ENCODE measurements at regions not wholly inside any gene's neighbourhood (a gene's known extent, or its start where the extent isn't known, plus 50 kb on each side); places are given as distances from the start of the nearest gene placed in this dataset.
"Not testable (repeated sequence)": the region's sequence is repeated elsewhere in the genome, so short reads cannot be mapped to it uniquely, and the experiment has no call there.

DNA sequence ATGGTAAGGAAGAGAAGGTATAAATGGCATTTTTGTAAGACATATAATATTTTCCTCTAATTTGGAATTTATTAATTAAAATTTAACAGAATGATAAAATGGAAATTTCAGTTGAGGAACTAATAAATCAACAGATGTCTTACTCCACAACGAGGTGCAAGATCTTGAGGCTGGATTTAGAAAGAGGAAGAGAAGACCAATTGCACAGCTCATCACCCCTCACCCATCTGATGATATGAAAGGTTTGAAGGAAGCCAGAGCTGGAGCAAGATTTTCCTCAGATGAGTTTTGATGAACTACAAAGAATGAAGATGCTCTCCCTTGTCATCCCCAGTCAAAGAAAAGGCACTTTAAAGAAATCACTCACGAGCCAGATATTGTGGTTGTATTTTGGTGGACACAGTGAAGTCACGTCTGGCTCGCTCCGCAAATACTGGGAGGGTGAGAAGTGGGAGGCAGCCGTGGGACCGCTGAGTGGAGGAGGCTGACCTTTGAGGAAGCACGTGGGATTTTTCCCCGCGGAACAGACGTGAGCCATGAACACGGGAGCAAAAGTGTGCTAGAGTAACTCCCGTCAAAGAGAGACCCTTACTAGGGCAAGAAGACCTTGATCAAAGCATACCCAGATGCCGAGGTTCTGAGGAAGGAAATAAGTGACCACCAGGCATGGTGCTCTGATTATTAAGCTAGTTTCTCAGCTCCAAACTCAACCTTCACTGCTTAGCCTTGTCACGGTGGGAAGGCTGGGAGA lies 511.4 kb downstream of the RNF144A start:
- no peak for DNase-seq (ENCODE audit: low read depth in 2 of 2)

DNA sequence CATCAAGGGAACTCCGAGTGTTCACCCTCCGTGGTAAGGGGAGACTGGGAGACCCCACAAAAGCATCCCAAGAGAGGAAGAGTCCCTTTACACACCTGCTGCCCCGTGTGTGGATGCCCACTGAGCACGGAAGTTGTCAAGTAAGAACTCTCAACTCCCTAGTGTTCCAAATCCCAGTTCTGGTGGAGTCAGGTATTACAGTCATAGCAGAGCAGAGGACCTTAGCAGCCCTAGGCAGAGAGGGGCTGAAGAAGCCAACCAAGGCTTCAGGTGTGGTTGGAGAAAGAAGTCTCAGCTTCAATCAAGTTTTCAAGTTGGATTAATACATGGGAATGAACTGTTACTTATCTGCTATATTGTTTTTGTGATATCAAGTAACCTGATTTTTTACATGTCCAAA lies 512.5 kb downstream of the RNF144A start:
- DNase-seq (ENCODE audit: low read depth in 2 of 2), result no peak

DNA sequence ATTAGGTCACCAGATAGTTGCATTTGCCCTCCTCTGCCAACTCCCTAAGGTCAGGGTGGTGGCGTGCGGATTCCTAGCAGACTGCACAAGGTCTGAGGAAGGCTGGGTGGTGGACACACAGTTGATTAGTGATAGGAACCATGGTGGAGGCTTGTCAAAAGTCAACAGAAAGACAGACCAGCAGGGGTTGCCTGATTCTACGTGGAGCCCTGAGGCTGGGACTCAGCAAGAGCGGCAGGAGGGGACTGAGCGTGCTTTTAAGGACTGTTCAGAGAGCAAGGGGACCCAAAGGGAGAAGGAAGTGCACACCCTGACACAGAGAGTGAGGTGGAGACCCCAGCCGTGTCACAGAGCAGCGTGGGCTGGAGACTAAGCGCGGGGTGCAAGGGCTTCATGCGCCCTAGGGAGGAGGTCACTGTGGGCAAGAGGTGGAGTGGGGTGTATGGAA lies 513.2 kb downstream of the RNF144A start:
- no peak for DNase-seq (ENCODE audit: low read depth in 2 of 2)

DNA sequence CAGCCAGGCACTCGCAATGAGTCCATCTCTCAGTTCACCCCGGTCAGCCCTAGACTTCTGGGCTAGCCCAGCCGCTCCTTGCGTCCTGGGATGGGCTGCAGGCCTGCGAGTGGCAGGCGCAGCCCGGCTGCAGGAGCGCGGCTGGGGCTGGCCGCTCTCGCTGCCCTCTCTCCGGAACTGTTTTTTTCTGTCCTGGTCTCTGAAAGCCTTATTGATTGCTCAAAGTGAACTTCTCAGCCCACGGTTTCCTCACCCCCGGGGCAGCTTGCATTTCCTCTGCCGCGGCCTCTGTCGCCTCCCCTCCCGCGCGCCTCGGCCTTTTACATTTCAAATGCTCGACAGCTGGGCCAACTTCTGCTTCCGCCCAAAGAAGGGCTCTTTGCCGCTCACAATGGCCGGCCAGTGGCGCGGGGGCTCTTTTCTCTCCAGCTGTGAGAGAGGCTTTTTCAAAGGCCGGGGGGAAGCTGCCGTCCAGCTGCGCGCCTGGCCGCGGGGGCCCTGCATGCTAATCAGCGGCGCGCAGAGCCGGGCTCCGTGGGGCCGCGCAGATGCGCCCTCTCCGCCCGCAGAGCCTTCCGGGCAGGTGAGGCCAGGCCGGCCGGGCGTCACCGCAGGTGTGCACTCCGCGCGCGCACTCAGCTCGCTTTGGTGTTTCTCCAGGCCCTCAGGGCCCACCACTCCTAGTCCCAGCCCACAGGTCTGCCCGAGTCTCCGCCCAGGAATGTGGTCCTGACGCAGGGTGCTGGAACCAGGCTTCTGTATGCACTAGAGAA lies 513.8 kb downstream of the RNF144A start:
- DNase-seq (ENCODE audit: low read depth in 2 of 2), result peak; percentile 57 to 66

DNA sequence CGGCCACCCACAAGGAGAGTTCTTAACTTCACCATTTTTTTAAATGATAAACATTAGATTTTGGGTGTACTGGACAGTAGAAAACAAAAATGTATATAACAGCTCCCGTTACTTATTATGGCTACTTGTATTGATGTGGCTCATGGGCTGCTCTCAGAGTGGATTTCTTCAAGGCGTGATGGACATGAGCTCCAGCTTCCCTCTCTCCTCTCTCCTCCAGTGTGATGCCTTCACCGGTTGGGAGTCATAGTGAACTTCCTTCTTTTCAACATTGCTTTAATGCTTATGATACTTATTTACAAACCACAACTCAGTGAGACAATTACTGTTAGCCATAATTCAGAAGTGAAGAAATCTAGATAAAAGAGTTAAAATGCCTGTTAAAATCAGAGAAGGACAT lies 515.2 kb downstream of the RNF144A start:
- DNase-seq (ENCODE audit: low read depth in 2 of 2), result no peak

DNA sequence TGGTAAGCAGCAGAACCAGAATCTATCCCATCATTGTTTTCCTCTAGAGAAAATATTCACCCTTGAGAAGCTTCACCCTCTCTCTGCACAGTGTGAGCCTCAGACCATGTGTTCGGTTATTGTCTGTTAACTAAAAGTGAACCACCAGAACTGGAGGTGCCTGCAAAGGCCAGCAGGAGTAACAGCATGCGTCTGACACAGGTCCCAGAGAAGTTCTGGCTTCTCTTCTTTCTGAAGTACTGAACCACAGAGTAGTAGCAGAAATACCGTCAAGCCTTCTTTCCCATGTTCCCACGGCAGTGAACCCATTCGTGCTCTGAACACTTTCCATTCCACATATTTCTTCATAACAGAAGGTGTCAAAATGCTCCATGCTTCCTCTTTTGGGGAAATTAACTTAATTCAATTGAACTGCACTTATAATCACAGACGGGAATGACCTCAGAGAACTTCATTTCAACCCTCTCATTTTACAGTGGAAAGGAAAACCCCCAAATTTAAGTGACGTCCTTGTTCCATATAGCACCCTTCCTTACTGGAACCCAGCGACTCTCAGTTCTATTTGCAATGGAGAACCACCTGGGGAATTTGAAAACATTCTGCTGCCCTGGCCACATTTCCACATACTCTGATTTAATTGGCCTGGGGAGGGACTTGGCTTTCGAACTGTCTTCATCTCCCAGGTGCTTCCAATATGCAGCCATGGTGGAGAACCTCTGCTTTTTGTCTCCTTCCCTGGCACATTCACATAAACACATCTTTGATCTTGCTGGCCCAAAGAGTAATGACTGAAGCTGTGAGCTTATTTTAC lies 519.1 kb downstream of the RNF144A start:
- no peak for DNase-seq (ENCODE audit: low read depth in 2 of 2)

DNA sequence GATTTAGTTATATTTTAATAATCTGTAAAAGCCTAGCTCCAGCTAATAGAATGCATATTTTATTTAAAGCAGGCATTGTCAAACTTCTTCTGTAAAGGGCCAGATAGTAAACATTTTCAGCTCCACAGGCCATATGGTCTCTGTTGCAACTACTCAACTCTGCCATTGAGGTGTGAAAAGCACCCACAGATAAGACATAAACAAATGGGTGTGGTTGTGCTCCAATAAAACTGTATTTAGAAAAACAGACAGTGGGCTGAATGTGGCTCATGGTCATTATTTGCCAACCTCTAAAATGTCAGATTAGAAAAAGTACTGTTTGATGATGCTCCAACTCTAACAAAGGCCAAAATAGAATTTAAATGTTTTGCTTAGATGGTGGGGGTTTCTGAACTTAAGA lies 519.9 kb downstream of the RNF144A start:
- no peak for DNase-seq (ENCODE audit: low read depth in 2 of 2)

DNA sequence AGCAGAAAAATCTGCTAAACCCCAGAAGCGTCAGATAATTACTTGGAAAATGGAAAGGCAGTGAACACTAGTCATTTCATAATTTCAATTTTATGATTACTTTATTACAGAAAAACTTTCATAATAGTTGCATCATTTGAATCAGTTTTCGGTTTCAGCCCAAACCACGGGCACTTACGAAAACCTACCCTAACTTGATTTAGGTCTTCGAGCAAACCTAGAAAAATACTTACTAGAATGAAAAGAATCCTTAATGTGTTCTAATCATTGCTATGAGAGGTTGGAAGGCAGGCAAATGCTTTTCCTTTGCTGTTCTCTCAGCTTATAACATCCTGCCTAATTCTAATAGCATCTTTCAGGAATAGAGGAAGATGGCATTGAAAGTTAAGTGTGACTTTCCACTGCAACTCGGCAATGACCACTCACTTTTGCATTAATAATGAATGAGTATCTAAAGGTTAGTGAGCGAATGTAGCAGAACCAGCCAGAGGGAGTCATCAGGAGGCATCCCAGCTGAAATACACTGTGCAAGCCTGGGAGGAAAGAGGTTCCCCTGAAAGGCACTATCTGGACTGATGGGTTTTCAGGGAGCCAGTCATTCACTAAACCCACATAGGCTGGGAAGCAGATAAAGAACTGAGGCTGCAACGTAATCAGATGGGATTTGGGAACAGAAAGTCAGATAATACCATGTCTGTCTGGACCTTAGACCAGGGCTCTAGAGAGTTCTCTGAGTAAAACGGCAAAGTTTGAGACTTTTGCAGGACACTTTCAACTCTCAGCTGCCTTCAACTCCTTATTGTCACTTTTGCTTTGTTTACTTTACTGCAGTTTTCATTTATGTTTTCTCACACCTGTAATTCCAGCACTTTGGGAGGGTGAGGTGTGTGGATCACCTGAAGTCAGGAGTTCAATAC lies 520.8 kb downstream of the RNF144A start:
- no peak for DNase-seq (ENCODE audit: low read depth in 2 of 2)

DNA sequence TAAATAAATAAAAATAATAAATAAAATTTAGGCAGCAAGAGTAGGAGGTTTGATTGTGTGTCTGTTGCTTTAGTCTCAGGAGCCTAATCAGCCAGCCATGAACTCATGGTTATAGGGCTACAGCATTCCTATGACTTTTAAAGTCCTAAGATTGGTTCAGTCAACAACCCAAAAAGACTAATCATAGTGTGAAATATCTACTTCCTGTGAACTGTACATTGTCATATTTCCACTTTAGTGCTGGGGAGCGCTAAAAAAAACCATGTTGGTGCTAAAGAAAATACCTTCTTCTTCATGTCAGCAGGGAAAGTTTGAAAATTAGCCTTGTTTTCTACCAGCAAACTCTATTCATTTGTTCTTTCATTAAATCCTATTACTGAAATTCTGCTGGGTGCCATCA lies 521.6 kb downstream of the RNF144A start:
- DNase-seq (ENCODE audit: low read depth in 2 of 2), result no peak

DNA sequence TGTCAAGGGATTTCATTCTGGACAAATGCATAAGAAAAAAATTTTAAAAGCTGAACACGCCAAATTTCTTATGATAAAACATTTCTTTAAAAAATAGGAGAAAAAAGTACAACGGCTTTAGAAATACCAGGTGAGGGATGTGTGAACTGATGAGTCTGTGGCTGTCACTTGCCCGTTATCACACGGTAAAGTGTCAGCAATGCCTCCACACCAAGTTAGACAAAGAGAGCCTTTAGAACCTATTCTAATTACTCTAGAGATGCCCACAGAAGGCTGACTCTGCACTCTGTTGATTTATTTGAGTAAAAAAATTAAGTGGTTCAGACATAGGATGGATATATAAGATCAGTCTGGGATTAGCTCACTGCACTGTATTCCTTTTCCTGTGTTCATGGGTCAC lies 523.8 kb downstream of the RNF144A start:
- DNase-seq (ENCODE audit: low read depth in 2 of 2), result no peak

DNA sequence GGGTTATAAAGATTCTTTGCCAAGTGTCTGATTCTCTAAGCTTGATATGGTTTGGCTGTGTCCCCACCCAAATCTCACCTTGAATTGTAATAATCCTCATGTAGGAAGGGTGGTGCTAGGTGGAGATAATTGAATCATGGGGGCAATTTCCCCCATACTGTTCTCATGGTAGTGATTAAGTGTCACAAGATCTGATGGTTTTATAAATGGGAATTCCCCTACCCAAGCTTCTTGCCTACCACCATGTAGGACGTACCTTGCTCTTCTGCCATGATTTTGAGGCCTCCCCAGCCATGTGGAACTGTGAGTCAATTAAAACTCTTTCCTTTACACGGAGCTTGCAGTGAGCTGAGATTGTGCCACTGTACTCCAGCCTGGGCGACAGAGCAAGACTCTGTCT lies 524.6 kb downstream of the RNF144A start:
- DNase-seq (ENCODE audit: low read depth in 2 of 2), result not testable (repeated sequence)

DNA sequence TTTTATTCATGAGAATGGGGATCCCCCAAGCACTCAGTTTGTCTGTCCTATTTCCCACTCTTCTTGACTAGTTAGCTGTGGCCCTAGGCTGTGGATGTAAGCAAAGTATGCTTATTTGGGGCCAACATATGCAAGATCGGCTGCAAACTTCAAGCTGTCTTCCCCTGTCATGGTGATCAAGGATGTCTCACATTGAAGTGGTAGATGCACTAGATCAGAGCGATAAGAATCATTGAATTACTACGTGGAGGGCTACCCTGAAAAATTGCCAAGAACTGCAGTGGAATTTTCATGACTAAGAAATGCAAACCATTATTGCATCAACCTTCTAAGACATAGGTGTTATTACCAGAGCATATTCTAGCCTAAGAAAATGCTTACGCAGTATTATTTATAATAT lies 527.4 kb downstream of the RNF144A start:
- no peak for DNase-seq (ENCODE audit: low read depth in 2 of 2)

DNA sequence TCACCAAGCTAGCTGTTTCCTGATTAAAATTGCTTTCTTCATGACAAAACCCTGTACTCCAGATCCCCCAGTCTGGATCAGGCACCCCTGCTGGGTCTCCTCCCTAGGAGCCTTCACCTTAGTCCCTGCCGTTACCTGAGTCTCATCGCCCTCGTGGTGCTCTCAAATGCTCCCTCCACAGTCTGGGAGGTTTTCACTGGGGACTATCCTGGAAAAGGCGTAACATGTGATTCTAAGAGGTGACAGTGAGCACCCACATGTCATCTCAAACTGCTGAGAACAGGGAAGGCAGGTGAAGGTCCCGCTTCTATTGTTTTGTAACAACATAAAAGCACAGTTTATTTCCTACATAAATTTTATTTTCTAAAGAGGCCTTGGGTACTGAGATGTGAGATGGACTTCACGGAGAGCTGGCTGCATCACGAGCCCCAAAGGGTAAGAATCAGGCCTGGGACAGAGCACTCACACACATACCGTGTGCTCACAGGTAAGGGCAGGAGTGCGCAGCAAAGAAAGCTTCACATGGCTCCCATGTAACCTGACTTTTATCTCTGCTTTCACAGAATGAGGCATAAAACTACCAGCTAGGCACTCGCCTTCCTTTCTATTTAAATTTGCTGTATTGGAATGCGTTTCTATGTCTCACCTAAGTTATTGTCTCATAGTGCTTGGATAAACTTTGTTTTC lies 531.5 kb downstream of the RNF144A start:
- no peak for DNase-seq (ENCODE audit: low read depth in 2 of 2)

DNA sequence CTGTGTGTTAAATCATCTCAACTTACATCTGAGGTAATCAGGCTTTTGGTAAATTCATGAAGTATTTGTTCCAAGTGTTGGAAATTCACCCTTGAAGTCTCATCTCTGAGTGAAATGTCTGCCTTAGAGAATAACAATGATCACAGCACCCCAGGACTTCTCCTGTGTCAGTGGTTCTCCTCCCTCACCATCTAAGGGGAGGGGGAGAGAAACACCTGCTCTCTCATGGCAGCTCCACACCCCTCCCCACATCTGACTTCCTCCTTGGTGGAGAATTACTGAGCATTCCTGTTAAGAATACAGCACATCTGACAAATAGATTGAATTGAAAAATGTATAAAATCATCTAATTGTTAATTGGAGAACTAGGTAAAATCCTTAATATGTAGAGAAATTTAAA lies 532.1 kb downstream of the RNF144A start:
- DNase-seq (ENCODE audit: low read depth in 2 of 2), result no peak

DNA sequence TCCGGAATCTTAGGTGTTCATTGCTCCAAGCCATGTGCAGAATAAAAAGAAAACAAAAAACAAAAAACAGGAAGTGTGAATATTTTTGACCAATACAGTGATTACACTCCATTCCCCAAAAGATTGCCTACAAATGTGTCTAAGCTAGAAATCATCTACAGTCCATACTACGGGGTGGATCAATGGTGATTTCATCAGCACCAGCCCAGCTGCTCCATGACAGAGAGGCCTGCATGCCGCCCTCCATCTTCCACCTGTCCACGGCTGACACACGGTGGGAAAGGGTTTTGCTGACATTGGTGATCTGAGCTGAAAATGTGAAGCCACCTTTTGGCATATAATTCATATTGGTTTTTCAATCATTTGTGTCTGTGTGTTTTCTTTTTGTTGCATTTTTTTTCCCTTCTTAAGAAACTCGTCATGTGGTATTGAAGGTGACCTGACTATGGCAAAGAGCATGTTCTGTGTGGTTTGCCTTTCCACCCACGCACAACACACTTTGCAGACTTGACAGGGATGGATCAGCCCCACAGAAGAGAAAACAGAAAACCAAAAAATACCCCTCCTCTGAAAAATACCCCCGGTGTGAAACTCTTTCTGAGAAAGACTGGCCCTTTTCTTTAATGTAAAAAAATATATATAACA lies 533.1 kb downstream of the RNF144A start:
- peak in 1 of 2 donors; percentile 53 for DNase-seq (ENCODE audit: low read depth in 2 of 2)

DNA sequence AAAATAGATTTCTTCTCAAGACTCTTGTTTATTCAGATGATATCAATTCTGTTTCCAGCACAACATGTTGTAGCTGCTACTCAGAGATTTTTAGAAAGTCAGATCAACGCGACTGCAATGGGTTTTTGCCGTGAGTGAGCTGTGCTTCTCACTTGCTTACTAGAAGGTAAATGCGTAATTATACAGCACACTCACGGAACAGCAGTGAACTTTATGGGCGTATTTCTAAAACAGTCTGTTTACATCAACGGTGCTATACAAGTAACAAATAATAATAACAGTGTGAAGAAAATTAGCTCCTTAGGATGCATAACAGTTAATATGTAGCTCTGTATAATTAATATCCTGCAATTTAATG lies 533.6 kb downstream of the RNF144A start:
- DNase-seq (ENCODE audit: low read depth in 2 of 2), result no peak

DNA sequence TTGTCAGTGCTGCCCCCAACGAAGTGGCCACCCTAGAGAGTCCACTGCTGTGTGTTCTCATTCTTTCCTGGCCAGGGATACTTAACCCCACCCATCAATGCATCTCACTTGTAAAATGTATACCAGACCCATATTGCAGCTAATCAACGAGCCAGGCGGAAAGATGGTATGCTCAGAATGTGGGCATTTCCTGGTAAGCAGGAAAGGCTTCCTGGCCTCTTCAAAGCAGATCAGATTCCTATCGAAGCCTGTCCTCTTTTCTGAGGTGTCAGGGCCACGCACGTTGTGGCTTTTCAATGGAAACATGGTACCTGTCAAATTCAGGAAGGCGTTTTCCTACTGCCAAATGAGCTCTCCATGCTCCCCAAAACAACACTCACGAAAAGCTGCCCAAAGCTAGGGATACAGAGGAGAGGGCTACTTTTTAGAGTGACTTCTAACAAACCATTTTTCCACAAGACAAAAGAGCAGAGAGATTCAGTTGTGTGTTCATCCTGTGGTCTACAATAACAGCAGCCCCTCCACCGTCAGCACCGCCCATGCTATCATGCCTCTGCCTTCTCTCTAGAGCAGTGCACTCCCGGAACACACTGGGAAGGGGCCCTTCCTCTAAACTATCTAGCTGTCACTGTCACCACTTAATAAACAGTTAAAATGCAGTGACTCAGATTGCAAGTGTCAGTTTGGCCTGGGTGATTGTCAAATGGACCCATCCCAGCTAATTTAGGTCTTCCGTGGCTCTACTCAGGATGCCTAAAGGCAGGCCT lies 535.1 kb downstream of the RNF144A start:
- DNase-seq (ENCODE audit: low read depth in 2 of 2), result peak in 1 of 2 donors; percentile 30

DNA sequence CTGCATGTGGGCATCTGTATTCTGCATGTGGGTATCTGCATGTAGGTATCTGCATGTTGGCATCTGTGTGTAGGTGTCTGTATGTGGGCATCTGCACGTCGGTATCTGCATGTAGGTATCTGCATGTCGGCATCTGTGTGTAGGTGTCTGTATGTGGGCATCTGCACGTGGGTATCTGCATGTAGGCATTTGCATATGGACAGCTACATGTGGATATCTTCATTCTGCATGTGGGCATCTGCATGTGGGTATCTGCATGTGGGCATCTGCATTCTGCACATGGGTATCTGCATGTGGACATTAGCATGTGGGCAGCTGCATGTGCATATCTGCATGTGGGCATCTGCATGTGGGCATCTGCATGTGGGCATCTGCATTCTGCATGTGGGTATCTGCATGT lies 537.4 kb downstream of the RNF144A start:
- no peak for DNase-seq (ENCODE audit: low read depth in 2 of 2)

DNA sequence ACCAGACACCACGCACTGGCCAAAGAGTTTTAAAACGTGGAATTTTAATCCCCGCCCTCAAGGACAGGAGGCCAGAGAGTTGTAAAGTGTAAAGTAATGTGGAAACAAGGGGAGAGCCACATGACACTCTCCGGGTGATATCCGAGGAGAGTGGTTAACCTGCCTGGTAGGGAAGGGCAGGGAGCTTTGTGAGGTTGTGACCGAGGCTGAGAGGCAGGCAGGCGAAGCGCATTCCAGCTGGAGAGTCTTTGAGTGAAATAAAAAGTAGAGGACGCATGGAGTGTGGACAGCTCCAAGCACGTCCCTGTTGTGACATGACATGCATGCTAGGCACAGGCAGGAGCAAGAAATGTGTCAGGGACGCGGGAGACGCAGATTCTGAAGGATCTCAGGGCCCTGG lies 539.5 kb downstream of the RNF144A start:
- no peak for DNase-seq (ENCODE audit: low read depth in 2 of 2)

DNA sequence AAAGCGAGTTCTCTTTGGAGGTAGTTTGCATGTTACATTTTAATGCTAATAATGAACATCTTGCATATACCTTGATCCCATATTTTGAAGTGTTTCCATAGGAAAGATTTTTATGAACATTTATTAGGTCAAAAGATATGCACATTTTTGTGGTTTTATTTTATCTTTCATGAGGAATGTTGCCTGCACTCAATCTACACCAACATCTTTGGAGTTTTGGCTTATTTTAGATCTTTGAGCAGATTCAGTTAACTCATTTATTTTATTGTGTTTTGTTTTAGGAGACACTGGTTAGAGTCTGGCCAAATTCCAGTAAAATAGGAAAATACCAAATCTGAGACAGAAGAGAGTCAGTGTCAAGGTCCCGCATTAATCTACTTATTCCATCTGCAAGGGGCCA lies 540.9 kb downstream of the RNF144A start:
- DNase-seq (ENCODE audit: low read depth in 2 of 2), result no peak
